ENCODE measurements at regions not wholly inside any gene's neighbourhood (a gene's known extent, or its start where the extent isn't known, plus 50 kb on each side); places are given as distances from the start of the nearest gene placed in this dataset.

- Histone ChIP-seq H3K9ac (peak overlapping the region; percentile 24; the same call in 1 of the 2 replicates), H3F3A (replicated peaks; ENCODE audit: insufficient read depth) (peaks cover 13% of the 10 kb centered on the region), H4K20me1 (ENCODE audit: insufficient read depth) (no peaks in the 10 kb centered on the region), H3K9me3 (no peaks in the 10 kb centered on the region), H3K4me1 (ENCODE audit: control insufficient read depth in 1 of 2, insufficient read depth in 2 of 2, low read depth in 1 of 2, low read length in 1 of 2) (no peaks in the 10 kb centered on the region; a peak in 1 of 4 replicates), H2AFZ (ENCODE audit: low read depth) (peak overlapping the region; percentile 69; the same call in 1 of the 2 replicates), H3K4me3 (ENCODE audit: low read depth in 2 of 2, low read length in 1 of 2) (no peak overlapping the region), H3K79me2 (ENCODE audit: insufficient read depth) (no peaks in the 10 kb centered on the region), H3K4me2 (peak overlapping the region; percentile 47; the same call in 1 of the 2 replicates), H3K27ac (ENCODE audit: low read depth in 2 of 2, low read length in 1 of 2) (peak overlapping the region in 1 of 2 experiments; percentile 63; a peak in 2 of 4 replicates), H3K36me3 (replicated peaks in 1 of 2; ENCODE audit: control insufficient read depth in 1 of 2, insufficient read depth in 2 of 2, low read length in 1 of 2) (no peaks in the 10 kb centered on the region), H3K9me2 (no peaks in the 10 kb centered on the region), H3K27me3 (ENCODE audit: insufficient read depth) (no peaks in the 10 kb centered on the region)
- TF ChIP-seq NFIC (IDR thresholded peaks at IDR 0.05; ENCODE audit: borderline replicate concordance), result no peak
- peak; percentile 70 for TF ChIP-seq SMC3 (IDR thresholded peaks at IDR 0.05; ENCODE audit: low read depth, low read length)
- TF ChIP-seq RAD21 (IDR thresholded peaks at IDR 0.05; ENCODE audit: low read length), result peak; percentile 89
- TF ChIP-seq CTCF (IDR thresholded peaks at IDR 0.05), result peak; percentile 80
- WGBS (ENCODE audit: low lambda C conversion rate), result 28% methylated on average over 7 of the region's 7 CpGs
- DNase-seq, result peak; percentile 27
- ChIA-PET CTCF (interaction anchor here (0.6 to 2.7 kb wide), 23 partner anchors 9 to 1518 kb away, joined by 3 to 20 read pairs (median 4); no protein-coding TSS in a partner anchor), POLR2A (no interaction called here)
Observed at GRCh38 chr9:4375424-4376200, 75.7 kb upstream of the GLIS3 start.

- no peaks in the 10 kb centered on the region for H3K79me2 ChIP-seq (ENCODE audit: insufficient read depth)
- H2AFZ ChIP-seq (ENCODE audit: low read depth), result 0 out of 2 replicates have a peak overlapping the region, but pooled peaks have one; percentile 47
- no peaks in the 10 kb centered on the region for H3K9me2 ChIP-seq
- H3F3A ChIP-seq (replicated peaks; ENCODE audit: insufficient read depth), result peaks cover 12% of the 10 kb centered on the region
- H3K27ac ChIP-seq (ENCODE audit: low read depth in 2 of 2, low read length in 1 of 2), result no peak overlapping the region; a peak in 1 of 4 replicates
- no peaks in the 10 kb centered on the region for H3K9me3 ChIP-seq
- H3K4me1 ChIP-seq (ENCODE audit: control insufficient read depth in 1 of 2, insufficient read depth in 2 of 2, low read depth in 1 of 2, low read length in 1 of 2), result no peaks in the 10 kb centered on the region; a peak in 1 of 4 replicates
- DNase-seq, result no peak
- POLR2A ChIA-PET, result no interaction called here
- CTCF ChIA-PET, result interaction anchor here (1.1 to 1.2 kb wide), 2 partner anchors 32 to 1514 kb away, joined by 3 to 4 read pairs; no protein-coding TSS in a partner anchor
- H3K9ac ChIP-seq, result no peak overlapping the region
- peak; percentile 12; the same call in 1 of the 2 replicates for TF ChIP-seq FOSL2 (IDR thresholded peaks at IDR 0.05; ENCODE audit: borderline replicate concordance, low read depth)
- TF ChIP-seq CHD2 (IDR thresholded peaks at IDR 0.05; ENCODE audit: low read length, partially characterized antibody), result no peak
- TF ChIP-seq ELF1 (IDR thresholded peaks at IDR 0.05), result no peak
- TF ChIP-seq TCF12 (IDR thresholded peaks at IDR 0.05), result no peak
- TF ChIP-seq NRF1 (IDR thresholded peaks at IDR 0.05; ENCODE audit: low read depth, low read length), result no peak
- H4K20me1 ChIP-seq (ENCODE audit: insufficient read depth), result no peaks in the 10 kb centered on the region
- H3K36me3 ChIP-seq (replicated peaks in 1 of 2; ENCODE audit: control insufficient read depth in 1 of 2, insufficient read depth in 2 of 2, low read length in 1 of 2), result no peaks in the 10 kb centered on the region
- no peak overlapping the region for H3K4me3 ChIP-seq (ENCODE audit: low read depth in 2 of 2, low read length in 1 of 2)
- H3K4me2 ChIP-seq, result no peak overlapping the region
- no peaks in the 10 kb centered on the region for H3K27me3 ChIP-seq (ENCODE audit: insufficient read depth)
- WGBS (ENCODE audit: low lambda C conversion rate), result 53% methylated on average over 5 of the region's 5 CpGs
Observed at GRCh38 chr9:4371108-4371507, 71.2 kb upstream of the GLIS3 start.
